Activated CD4-positive, alpha-beta T cell treated with anti-CD3 and anti-CD28 coated beads, Interleukin-2, amount 50 U/mL, for 16 hours (primary cell): ENCODE measurements at regions not wholly inside any gene's neighbourhood (a gene's known extent, or its start where the extent isn't known, plus 50 kb on each side); places are given as distances from the start of the nearest gene placed in this dataset.
"Not testable (repeated sequence)": the region's sequence is repeated elsewhere in the genome, so short reads cannot be mapped to it uniquely, and the experiment has no call there.

Source experiments
- DNase-seq: peaks from one replicate; pipeline ENCODE4 v3.0.0-alpha.2; 2020

DNA sequence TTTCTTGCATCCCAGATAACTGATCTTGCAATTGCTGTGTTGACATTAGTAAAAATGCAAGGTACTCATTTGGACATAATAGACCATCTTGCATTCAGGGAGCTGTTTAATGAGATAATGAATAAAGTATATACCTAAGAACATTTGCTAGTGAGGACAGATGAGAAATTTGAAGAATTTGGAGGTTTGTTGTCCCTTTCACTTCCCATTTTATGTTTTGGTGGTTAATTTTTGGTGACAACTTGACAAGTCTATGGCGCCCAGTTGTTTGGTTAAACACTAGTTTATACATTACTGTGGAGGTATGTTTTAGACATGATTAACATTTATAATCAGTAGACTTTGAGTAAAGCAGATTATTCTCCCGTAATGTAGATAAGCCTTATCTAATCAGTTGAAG, 300.2 kb upstream of the SYNCRIP start:
- DNase-seq: no peak

DNA sequence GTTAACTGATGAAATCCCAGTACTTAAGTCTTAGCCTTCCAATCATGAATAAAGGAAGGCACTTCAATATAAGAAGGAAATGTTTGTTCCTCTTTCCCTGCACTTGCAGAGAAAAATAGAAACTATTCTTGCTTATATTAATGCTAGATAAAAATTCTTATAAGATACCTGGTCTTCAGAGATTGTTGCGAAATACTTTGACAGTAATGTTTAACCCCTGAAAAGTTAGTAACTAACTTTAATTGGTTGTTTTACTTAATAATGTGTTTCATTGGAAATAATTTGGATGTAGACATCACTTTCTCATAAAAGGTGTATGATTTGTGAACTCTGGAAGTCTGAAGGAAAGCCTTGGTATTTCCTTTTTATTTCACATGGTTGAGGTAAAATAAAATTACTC, 294.2 kb upstream of the SYNCRIP start:
- DNase-seq: no peak

DNA sequence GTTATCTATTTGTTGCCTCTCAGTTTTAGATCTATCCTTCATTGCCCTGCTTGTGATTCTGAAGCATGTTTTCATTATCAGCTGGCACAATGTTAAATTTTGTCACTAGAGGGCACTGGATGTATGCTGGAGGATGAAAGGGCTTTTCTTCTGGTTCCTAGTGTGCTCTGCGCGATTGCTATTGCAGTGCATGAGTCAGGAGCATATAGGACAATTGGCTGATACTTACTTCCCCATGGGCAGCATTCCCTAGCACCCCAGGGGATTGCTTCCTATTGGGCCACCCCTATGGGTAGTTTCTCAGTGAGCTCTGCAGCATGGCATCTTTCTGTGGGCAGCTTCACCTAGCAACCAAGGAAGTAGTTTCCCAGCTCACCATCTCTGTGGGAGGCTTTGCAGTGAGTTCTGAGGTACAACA, 280.3 kb upstream of the SYNCRIP start:
- DNase-seq: peak; percentile 45

DNA sequence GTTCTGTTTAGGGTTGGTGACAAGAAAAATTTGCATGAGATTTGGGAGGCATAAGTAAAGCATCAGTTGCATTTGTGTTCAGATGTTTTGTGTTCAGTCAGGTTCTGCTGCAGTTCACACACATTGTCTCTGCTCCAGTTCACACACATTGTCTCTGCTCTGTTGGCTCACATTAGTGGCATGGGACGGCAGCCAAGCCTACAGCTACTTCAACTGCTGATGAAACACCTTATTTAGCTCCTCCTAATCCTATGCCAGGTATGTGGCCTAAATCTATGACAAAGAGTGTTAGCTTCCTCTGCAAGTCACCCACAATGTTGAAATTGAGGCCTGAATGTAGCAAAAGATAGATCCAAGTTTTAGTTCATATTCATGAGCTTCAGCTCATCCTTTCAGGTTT, 278.1 kb upstream of the SYNCRIP start:
- DNase-seq: no peak

DNA sequence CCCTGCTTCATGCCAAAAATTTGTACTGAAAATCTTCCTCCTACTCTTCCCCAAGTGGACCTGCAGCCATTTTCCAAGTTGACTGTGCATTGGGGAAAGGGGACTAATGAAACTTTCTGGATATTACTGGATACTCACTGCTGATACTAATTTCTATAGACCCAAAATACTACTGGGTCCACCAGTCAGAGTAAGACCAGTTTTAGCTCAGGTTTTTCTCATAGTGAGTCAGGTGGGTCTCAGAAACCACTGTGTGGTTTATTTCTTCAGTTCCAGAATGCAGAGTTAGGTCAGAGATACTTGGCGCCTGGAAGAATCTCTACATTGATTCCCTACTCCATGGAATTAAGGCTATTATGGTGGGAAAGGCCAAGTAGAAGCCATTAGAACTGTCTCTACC, 274.8 kb upstream of the SYNCRIP start:
- no peak for DNase-seq

DNA sequence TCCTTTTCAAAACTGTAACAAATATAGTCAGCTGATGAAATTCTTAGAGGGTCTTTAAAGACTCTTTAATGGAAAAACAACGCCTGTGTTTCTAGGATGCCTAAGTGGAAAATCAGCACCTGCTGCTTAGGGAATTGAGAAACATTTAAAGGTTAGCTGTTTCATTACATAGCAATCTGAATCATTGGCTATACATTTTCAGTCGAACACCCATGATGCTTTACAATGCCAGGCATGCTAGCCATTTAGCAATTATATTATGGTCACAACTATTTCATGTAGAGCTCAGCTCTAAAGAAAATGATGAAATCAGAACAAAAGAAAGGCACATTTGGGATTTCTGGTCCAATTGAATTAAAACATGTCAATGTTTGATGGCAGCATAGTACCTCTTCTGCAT, 270.3 kb upstream of the SYNCRIP start:
- no peak for DNase-seq

DNA sequence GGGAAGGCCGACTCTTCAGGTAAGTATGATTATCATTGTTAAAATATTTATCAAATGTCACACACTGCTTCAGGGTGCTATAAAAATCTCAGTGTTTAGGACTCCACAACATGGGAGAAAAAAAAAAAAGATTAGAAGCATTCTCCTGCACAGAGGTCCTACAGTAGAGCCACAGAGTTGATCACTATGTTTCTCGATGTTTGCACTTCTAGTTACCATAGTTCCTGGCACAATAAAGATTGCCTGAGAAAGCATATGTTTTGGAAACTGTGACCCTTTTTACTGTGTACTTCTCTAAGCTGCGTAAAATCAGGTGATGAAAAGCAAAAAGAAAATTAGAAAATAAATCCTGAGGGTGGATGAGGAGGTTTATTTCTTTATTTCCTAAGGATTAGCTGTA, 269.9 kb upstream of the SYNCRIP start:
- DNase-seq: no peak

DNA sequence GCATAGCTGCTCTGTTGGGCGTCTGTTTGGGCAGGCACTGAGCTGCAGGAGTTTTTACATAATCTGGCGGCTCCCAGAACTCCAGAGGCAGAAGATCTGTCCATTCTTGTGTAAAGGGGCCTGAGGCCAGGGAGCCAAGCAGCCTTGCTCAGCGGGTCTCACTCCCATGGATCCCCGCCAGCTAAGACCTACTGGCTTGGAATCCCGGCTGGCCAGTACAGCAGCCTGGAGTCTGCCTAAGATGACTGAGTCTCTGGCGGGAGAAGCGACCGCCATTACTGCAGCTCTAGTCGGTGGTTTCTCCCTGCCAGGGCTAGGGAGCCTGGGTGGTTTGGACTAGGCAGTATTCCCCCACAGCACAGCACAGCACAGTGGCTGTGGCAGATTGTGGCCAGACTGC, 268.4 kb upstream of the SYNCRIP start:
- no peak for DNase-seq

DNA sequence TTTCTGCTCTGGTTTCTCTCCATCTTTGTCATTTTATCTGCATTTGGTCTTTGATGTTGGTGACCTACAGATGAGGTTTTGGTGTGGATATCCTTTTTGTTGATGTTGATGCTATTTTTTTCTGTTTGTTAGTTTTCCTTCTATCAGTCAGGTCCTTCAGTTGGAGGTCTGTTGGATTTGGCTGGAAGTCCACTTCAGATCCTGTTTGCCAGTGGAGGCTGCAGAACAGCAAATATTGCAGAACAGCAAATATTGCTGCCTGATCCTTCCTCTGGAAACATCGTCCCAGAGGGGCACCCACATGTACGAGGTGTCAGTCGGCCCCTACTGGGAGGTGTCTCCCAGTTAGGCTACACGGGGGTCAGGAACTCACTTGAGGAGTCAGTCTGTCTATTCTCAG, 265.4 kb upstream of the SYNCRIP start:
- not testable (repeated sequence) for DNase-seq

DNA sequence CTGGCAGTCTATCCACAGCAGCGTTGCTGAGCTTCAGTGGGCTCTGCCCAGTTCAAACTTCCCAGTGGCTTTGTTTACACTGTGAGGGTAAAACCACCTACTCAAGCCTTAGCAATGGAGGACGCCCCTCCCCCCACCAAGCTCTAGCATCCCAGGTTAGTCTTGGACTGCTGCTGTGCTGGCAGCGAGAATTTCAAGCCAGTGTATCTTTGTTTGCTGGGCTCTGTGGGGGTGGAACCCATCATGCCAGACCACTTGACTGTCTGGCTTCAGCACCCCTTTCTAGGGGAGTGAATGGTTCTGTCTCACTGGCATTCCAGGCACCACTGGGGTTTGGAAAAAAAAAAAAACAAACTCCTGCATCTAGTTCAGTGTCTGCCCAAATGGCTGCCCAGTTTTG, 249.7 kb upstream of the SYNCRIP start:
- no peak for DNase-seq

DNA sequence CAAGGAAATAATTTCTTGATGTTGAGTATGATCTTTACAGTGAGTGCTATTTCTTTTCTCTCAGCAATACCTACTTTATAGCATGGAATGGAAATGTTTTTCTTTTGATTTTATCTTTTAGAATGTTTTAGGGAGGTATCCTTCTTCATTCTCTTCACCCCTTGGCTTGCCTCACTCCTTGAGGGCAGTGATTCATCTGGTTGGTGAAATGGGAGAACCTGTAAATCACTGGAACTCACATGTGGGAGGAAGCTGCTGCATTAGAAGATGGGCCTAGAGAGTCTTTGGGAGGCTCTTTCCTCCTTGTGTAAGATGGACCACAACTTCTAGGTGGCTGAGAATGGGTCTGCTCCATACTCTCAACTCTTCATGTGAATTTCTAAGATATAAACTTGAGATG, 244.8 kb upstream of the SYNCRIP start:
- no peak for DNase-seq

DNA sequence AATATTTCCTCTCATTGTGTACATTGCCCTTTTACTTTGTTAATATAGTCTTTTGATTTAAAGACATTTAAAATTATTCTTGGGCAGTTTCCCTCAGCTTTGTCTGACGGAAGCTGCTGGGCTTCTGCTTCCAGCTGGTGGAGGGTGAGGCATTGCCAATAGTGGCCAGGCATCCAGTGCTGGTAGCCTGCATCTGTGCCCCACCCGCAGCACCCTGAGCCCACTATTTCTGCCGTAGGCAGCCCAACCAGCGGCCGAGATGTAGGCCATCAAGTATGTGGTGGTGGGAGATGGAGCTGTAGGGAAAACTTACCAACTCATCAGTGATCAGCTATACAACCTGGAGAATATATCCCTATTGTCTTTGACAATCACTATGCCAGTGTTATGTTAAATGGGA, 226.0 kb upstream of the SYNCRIP start:
- no peak for DNase-seq

DNA sequence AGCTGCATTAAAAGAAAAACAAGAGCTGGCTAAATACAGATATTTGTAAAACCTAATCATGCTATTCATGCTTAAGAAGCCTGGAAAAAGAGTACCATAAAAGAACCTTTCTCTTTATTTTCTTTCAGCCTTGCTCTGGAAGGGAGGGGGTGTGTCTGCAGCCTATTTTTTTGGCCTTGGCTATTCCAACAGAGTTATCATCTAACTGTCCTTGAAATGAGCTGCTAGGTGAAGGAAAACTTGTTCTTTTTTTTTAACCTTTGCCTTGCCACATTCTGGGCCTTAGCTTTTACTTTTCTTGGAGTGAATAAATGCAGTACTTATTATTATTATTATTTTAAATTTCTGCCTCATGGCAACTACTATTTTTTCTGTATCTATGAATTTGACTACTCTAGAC, 224.9 kb upstream of the SYNCRIP start:
- DNase-seq: no peak

DNA sequence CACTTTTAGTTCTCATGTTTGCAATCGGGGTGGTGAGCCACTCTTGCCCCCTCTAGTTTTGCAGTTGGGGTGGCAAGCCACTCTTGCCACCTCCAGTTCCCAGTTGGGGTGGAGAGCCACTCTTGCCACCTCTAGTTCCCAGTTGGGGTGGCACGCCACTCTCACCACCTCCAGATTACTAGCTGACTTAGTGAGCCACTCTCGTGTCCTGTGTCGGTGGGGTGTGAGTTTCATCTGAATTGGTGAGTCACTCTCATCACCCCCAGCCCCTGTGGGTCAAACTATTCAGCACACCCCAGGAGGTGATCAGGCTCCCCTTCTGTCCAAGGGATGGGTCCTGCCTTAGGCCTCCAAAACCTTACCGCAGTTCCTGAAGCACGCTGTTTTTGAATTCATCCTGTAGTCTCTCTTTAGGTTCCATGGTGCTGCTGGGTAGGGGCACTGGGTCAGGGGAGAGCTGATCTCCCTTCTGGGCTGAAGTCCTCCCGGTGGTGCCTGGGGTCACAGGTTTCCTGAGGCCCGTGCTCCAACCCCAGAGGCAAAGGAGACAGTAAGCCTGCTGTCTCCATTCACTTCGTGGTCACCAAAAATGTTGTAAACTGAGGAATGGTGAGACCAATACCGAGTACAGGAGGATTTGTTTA, 224.2 kb upstream of the SYNCRIP start:
- no peak for DNase-seq

DNA sequence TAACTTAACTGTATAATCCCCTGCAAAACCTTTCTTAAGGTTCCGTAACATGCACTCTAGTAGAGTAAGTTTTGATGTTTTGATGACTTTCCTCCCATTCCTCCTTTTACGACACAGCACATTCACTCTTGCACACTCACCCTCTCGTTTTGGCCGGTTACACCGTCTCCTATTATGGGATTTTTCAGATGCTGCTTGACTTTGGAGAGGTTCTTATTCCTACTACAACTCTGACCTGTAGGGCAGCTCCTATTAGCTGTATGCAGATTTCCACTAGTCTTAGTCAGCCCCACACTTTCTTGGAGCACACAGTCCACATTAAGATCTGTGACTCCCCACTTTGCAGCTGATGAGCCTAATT, 223.7 kb upstream of the SYNCRIP start:
- DNase-seq: no peak

DNA sequence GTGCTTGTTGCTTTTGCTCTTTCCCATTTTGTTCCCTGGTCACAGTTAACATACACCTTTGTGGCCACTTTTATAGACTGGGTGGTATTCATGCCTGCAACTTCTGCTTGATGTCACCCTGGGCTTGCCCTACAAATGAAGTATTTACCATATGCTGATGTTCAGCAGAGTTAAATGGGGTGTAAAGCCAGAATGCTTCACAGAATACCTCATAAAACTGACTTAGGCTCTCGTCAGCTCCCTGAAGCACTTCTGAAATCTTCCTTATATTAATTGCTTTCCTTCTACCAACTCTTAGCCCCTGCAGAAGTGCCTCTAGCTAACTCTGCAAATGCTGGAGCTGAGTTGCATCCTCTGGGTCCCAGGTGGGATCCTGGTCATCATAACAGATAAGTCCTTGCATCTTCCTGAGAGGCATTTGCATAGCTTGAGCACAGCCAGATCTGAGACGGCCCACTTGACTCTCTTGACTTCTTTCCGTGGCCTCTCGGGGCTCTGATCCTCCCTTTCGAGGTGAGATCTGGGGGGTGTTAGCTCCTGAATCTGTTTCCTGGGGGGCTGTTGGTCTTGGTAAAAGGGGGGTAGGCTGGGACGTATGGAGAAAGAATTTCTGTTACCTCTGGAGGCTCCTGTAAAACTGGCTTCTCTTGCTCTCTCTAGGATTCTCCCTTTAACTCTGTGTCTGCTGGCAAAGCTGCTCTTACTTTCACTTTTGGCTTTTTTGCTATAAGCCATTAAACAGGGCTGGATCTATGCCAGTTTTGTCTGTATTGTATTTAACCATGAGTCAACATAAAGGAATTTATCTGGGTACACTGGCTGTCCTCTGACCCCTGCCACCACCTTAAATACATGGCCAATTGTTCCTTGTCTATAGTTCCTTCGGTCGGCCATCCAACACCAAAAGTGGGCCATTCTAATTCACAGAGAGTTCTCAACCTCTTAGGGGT, 223.0 kb upstream of the SYNCRIP start:
- DNase-seq: no peak

DNA sequence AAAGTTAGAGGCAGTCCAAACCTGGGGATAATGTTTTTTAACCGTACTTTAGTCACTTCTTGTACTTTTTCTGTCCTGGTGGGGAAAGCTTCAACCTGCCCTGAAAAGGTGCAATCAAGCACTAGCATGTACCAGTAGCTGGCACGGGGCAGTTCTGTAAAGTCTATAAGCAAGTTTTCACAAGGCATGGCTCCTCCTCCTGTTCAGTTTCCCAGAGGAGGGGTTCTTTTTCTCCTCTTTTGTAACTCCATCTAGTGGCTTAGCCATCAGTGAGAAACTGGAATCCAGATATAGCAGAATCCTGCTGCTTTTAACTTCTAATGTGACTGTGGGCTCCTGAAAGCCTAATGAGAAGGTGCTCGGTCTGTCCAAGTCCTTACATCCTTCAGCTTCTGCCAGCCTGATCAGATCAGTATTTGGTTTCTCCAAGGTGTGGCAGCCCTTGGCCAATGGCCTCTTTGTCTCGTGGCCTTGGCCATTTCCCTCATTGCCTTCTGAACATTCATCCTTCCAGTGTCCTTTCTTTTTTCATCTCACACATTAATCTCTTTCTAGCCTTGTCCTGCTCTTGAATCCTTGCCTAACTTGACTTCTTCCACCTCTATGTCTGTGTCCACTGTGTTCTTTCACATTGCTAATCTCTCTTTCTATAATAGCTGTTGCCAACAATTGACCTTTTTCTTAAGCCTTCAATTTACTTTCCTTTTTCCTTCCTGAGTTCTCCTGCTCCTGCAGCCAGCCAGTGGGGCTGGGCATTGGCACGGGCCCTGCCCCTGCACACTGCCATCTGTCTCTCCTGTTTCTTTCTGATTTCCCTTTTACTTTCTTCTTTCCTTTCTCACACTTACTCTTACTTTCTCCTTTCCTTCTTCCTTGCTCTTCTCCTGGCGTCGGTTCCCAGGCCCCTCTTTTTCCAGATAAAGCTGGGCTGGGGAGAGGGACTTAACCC, 222.0 kb upstream of the SYNCRIP start:
- no peak for DNase-seq

DNA sequence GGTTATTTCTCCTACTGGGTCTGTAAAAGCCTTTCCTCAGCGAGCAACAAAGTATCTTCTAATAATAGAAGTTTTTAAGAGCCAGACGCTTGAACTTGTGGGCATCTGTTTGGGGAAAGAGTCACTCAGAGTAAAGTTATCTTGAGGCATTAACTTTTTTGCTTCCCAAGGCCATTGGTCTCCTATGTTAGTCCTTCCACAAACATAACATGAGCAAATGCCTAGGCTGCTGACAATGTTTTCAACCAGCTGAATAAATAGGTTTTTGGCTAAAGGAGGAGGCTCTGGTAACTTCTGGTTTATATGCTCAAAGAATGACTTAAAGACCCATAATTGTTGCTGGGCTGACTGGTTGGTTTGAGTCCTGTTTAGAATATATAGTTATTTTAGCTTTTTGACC, 213.5 kb upstream of the SYNCRIP start:
- DNase-seq: no peak

DNA sequence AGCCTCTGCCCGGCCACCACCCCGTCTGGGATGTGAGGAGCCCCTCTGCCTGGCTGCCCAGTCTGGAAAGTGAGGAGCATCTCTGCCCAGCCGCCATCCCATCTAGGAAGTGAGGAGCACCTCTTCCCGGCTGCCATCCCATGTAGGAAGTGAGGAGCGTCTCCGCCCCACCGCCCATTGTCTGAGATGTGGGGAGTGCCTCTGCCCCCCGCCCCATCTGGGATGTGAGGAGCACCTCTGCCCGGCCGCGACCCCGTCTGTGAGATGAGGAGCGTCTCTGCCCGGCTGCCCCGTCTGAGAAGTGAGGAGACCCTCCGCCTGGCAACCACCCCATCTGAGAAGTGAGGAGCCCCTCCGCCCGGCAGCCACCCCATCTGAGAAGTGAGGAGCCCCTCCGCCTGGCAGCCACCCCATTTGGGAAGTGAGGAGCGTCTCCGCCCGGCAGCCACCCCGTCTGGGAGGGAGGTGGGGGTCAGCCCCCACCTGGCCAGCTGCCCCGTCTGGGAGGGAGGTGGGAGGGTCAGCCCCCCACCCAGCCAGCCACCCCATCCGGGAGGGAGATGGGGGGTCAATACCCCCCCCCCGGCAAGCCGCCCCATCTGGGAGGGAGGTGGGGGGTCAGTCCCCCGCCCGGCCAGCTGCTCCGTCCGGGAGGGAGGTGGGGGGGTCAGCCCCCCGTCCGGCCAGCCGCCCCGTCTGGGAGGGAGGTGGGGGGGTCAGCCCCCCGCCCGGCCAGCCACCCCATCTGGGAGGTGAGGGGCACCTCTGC, 195.8 kb upstream of the SYNCRIP start:
- DNase-seq: not testable (repeated sequence)

DNA sequence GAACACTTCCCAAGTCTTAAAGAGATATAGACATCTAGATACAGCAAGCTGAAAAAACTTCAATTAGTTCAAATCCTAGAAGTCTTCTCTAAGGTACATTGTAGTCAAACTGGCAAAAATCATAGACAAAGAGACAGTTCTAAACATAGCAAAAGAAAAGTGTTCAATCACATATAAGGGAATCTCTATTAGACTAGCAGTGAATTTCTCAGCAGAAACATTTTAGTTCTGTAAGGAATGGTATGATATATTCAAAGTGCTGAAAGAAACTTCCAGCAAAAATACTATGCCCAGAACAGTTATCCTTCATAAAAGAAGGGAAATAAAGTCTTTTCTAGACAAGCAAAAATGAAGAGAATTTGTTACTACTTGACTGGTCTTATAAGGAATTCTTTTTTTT, 186.3 kb upstream of the SYNCRIP start:
- DNase-seq: no peak

DNA sequence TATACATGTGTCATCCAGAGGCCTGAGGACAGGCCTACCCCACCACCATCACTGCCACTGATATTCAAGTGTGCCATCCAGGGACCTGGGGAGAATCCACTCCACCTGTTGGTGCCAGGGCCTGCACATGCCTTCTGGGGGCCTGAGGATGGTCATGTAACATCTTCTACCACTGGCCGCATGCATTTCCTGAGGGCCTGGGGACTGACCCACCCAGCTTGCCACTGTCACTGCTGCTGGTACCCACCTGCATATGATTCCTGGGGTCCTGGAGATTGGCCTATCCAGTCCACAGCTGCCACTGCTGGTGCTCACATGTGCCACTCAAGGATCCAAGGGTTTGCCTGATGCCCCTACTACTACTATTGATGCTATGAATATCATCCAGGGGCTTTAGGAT, 184.3 kb upstream of the SYNCRIP start:
- DNase-seq: no peak

DNA sequence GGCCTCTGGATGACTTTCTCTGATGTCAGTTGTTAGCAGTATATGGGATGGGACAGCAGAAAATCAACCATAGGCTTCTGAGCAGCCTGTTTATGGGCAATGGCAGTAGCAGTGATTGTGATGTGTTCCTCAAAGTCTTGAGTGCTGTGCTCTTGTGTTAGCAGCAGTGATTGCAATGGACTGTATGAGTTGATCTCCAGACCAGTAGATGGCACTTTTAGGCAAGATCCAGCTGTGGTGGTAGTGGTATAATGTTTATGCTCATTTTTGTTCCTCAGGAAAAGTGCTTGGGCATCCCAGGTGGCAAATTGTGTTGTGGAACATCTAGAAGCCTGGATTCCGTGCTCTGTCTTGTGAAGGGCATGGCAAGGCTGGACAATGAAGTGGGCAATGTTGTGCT, 181.6 kb upstream of the SYNCRIP start:
- no peak for DNase-seq

DNA sequence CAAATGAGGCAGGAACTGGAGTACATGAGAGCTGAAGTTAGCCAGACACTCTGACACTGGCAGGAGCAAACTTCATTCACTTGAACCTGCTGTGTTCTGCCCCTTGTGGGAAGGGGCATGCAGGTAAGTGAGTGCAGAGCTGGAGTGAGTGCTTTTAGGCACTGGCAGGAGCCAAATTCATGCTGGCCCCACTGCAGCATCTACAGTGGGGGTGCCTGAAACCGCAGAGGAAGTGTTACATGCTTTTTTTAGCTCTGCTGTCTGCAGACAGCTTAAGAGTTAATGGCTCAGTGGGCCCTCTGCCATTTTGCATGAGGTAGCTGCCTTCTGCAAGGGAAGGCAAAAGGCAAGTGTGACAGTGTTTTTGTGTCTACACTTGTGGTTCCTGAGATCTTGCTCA, 167.9 kb upstream of the SYNCRIP start:
- no peak for DNase-seq
